ENCODE measurements at regions not wholly inside any gene's neighbourhood (a gene's known extent, or its start where the extent isn't known, plus 50 kb on each side); places are given as distances from the start of the nearest gene placed in this dataset.

GRCh38 chr5:10834695-10835094 is 73.7 kb upstream of the DAP start:
- Histone ChIP-seq H3K4me1 (ENCODE audit: low read depth) (no peaks in the 10 kb centered on the region), H3K9me3 (no peaks in the 10 kb centered on the region), H3K36me3 (ENCODE audit: low read depth) (no peaks in the 10 kb centered on the region), H3K4me3 (no peak overlapping the region)
- intact Hi-C loops (cut with DNase I, micrococcal nuclease): no loop called here
- no peak for ATAC-seq
- TF ChIP-seq CTCF (IDR thresholded peaks at IDR 0.05): no peak
- no peak for DNase-seq

- no peak for ATAC-seq
- H3K36me3 ChIP-seq (ENCODE audit: low read depth): no peaks in the 10 kb centered on the region
- no peak overlapping the region for H3K4me3 ChIP-seq
- TF ChIP-seq CTCF (IDR thresholded peaks at IDR 0.05): no peak
- H3K9me3 ChIP-seq: no peaks in the 10 kb centered on the region
- H3K4me1 ChIP-seq (ENCODE audit: low read depth): no peaks in the 10 kb centered on the region
- intact Hi-C loops (cut with DNase I, micrococcal nuclease): no loop called here
- no peak for DNase-seq
Observed at GRCh38 chr5:10832987-10833386, 72.0 kb upstream of the DAP start.

- no peaks in the 10 kb centered on the region for H3K4me1 ChIP-seq (ENCODE audit: low read depth)
- no peak for ATAC-seq
- intact Hi-C loops (cut with DNase I, micrococcal nuclease): no loop called here
- no peaks in the 10 kb centered on the region for H3K9me3 ChIP-seq
- H3K36me3 ChIP-seq (ENCODE audit: low read depth): no peaks in the 10 kb centered on the region
- H3K4me3 ChIP-seq: no peak overlapping the region
- TF ChIP-seq CTCF (IDR thresholded peaks at IDR 0.05): no peak
- no peak for DNase-seq
Observed at GRCh38 chr5:10832421-10832820, 71.4 kb upstream of the DAP start.

GRCh38 chr5:10831419-10831818 is 70.4 kb upstream of the DAP start:
- no peak for TF ChIP-seq CTCF (IDR thresholded peaks at IDR 0.05)
- Histone ChIP-seq H3K4me3 (no peak overlapping the region), H3K36me3 (ENCODE audit: low read depth) (no peaks in the 10 kb centered on the region), H3K9me3 (no peaks in the 10 kb centered on the region), H3K4me1 (ENCODE audit: low read depth) (no peaks in the 10 kb centered on the region)
- DNase-seq (no peak), ATAC-seq (peak; percentile 55)
- intact Hi-C loops (cut with DNase I, micrococcal nuclease): no loop called here

- no peak for TF ChIP-seq CTCF (IDR thresholded peaks at IDR 0.05)
- no peaks in the 10 kb centered on the region for H3K4me1 ChIP-seq (ENCODE audit: low read depth)
- no peak for DNase-seq
- no peaks in the 10 kb centered on the region for H3K36me3 ChIP-seq (ENCODE audit: low read depth)
- intact Hi-C loops (cut with DNase I, micrococcal nuclease): no loop called here
- no peak overlapping the region for H3K4me3 ChIP-seq
- ATAC-seq: no peak
- no peaks in the 10 kb centered on the region for H3K9me3 ChIP-seq
Observed at GRCh38 chr5:10828241-10828640, 67.2 kb upstream of the DAP start.

- no peaks in the 10 kb centered on the region for H3K36me3 ChIP-seq (ENCODE audit: low read depth)
Observed at GRCh38 chr5:10827571-10827970, 66.5 kb upstream of the DAP start.

More at GRCh38 chr5:10827571-10827970, 66.5 kb upstream of the DAP start:
- DNase-seq (no peak), ATAC-seq (no peak)
- Histone ChIP-seq H3K4me3 (no peak overlapping the region), H3K9me3 (no peaks in the 10 kb centered on the region), H3K4me1 (ENCODE audit: low read depth) (no peaks in the 10 kb centered on the region)
- no peak for TF ChIP-seq CTCF (IDR thresholded peaks at IDR 0.05)
- intact Hi-C loops (cut with DNase I, micrococcal nuclease): no loop called here

Data from mucosa of descending colon (tissue), 3 donors.